ENCODE measurements at regions not wholly inside any gene's neighbourhood (a gene's known extent, or its start where the extent isn't known, plus 50 kb on each side); places are given as distances from the start of the nearest gene placed in this dataset.

DNA sequence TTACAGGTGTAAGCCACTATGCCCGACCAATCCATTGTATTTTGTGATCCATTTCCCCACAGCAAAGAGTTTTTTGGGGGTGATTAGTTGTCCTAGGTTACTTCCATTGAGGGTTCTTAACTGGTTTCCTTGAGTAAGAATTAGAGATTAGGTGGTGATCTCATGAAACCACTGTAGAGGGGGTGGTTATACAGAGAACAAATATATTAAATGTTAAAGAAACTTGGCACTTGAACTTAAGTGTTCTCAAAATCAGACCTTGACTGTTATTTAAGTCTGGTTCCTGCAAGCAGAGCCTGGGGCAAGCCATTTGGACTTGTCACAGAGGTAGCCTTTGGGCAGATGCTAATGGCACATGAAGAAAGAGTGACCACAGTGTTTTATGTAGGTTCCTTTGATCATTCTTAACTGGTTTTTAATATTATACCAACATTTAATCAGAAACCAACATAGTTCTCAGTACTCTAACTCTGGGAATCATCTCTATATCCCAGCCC is 288.5 kb downstream of the SOX4 start:
- ChIA-PET CTCF (no interaction called here), POLR2A (no interaction called here)
- Histone ChIP-seq H3K79me2 (ENCODE audit: insufficient read depth) (peaks cover 7% of the 10 kb centered on the region; the same call in 1 of the 2 replicates), H4K20me1 (ENCODE audit: insufficient read depth) (no peaks in the 10 kb centered on the region), H3K9me3 (no peaks in the 10 kb centered on the region), H3K27ac (ENCODE audit: low read depth in 2 of 2, low read length in 1 of 2) (no peak overlapping the region), H3K27me3 (ENCODE audit: insufficient read depth) (no peaks in the 10 kb centered on the region), H3K36me3 (replicated peaks in 1 of 2; ENCODE audit: control insufficient read depth in 1 of 2, insufficient read depth in 2 of 2, low read length in 1 of 2) (no peaks in the 10 kb centered on the region), H3K4me2 (no peak overlapping the region), H3K4me3 (ENCODE audit: low read depth in 2 of 2, low read length in 1 of 2) (no peak overlapping the region), H3K4me1 (ENCODE audit: control insufficient read depth in 1 of 2, insufficient read depth in 2 of 2, low read depth in 1 of 2, low read length in 1 of 2) (peaks cover 17 to 18% of the 10 kb centered on the region in 2 experiments), H3K9ac (no peak overlapping the region), H3F3A (replicated peaks; ENCODE audit: insufficient read depth) (peaks cover 45% of the 10 kb centered on the region), H3K9me2 (no peaks in the 10 kb centered on the region), H2AFZ (ENCODE audit: low read depth) (no peak overlapping the region)
- TF ChIP-seq GATA2 (CRISPR knock-in tag; IDR thresholded peaks at IDR 0.05) (no peak), EP300 (IDR thresholded peaks at IDR 0.05; ENCODE audit: borderline replicate concordance in 1 of 2, low read depth in 1 of 2, low read length in 1 of 2) (no peak), ELF1 (IDR thresholded peaks at IDR 0.05) (no peak), RAD21 (IDR thresholded peaks at IDR 0.05; ENCODE audit: low read length) (no peak)
- TF ChIP-seq, protein P1, sequence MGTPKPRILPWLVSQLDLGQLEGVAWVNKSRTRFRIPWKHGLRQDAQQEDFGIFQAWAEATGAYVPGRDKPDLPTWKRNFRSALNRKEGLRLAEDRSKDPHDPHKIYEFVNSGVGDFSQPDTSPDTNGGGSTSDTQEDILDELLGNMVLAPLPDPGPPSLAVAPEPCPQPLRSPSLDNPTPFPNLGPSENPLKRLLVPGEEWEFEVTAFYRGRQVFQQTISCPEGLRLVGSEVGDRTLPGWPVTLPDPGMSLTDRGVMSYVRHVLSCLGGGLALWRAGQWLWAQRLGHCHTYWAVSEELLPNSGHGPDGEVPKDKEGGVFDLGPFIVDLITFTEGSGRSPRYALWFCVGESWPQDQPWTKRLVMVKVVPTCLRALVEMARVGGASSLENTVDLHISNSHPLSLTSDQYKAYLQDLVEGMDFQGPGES (IDR thresholded peaks at IDR 0.05; ENCODE audit: low read depth, low read length), result no peak
- TF ChIP-seq, protein P2, sequence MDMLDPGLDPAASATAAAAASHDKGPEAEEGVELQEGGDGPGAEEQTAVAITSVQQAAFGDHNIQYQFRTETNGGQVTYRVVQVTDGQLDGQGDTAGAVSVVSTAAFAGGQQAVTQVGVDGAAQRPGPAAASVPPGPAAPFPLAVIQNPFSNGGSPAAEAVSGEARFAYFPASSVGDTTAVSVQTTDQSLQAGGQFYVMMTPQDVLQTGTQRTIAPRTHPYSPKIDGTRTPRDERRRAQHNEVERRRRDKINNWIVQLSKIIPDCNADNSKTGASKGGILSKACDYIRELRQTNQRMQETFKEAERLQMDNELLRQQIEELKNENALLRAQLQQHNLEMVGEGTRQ (IDR thresholded peaks at IDR 0.05; ENCODE audit: borderline replicate concordance, low read depth, low read length), result no peak
- 94% methylated on average over 1 of the region's 1 CpG for WGBS (ENCODE audit: low lambda C conversion rate)
- no peak for DNase-seq

DNA sequence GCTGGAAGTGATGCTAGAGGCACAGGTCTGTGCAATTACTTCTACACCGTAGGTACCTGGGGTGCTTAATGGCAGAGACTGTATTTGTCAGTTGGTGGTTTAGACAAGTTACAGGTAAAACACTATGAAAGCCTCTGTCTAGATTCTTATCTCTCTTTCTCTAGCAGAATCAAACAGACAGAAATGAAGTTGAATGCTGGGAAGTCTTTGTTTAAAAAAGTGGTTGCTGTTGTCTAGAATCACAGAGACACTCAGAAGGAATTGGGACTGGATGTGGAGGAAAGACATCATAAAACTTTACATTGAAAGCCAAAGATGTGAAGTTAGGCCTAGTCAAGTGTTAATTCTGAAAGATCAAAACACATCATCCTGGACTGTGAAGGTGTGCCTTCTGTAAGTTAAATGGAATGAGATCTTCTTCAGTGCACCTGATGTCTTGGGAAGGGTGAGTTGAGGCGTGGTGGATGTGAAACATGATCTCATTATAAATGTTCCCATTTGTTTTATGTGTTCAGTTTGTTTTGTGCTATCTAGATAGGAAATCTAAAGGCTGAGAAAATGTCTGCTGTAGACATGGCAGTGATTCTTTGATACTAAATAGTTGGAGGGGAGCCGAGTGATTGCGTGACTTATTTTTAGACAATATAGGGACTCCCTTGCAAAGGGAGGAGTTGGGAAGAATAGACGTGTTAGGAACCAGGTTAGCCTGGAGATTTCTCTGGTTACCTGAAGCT is 290.2 kb downstream of the SOX4 start:
- peaks cover 54% of the 10 kb centered on the region for H3F3A ChIP-seq (replicated peaks; ENCODE audit: insufficient read depth)
- H3K4me1 ChIP-seq (ENCODE audit: control insufficient read depth in 1 of 2, insufficient read depth in 2 of 2, low read depth in 1 of 2, low read length in 1 of 2), result peaks cover 22 to 26% of the 10 kb centered on the region in 2 experiments
- DNase-seq, result no peak
- CTCF ChIA-PET, result no interaction called here
- H3K4me3 ChIP-seq (ENCODE audit: low read depth in 2 of 2, low read length in 1 of 2), result no peak overlapping the region
- no peaks in the 10 kb centered on the region for H3K9me2 ChIP-seq
- peak overlapping the region; percentile 85 to 87; a peak in 3 of 4 replicates for H3K27ac ChIP-seq (ENCODE audit: low read depth in 2 of 2, low read length in 1 of 2)
- H4K20me1 ChIP-seq (ENCODE audit: insufficient read depth), result no peaks in the 10 kb centered on the region
- no peak overlapping the region for H3K9ac ChIP-seq
- no peak overlapping the region for H2AFZ ChIP-seq (ENCODE audit: low read depth)
- no peak overlapping the region for H3K4me2 ChIP-seq
- no peaks in the 10 kb centered on the region for H3K27me3 ChIP-seq (ENCODE audit: insufficient read depth)
- POLR2A ChIA-PET, result no interaction called here
- 98% methylated on average over 5 of the region's 5 CpGs for WGBS (ENCODE audit: low lambda C conversion rate)
- TF ChIP-seq GATA2 (CRISPR knock-in tag; IDR thresholded peaks at IDR 0.05) (no peak), RFX5 (IDR thresholded peaks at IDR 0.05; ENCODE audit: low read length) (no peak), GABPA (IDR thresholded peaks at IDR 0.05; ENCODE audit: low read depth) (no peak), POLR2AphosphoS5 (IDR thresholded peaks at IDR 0.05; ENCODE audit: low read depth, low read length) (no peak), YY1 (IDR thresholded peaks at IDR 0.05; ENCODE audit: low read depth) (no peak), SIN3A (IDR thresholded peaks at IDR 0.05; ENCODE audit: borderline replicate concordance, low read depth, low read length) (no peak), FOSL2 (IDR thresholded peaks at IDR 0.05; ENCODE audit: borderline replicate concordance, low read depth) (no peak), RXRA (IDR thresholded peaks at IDR 0.05; ENCODE audit: borderline replicate concordance, low read depth) (no peak), CHD2 (IDR thresholded peaks at IDR 0.05; ENCODE audit: low read length, partially characterized antibody) (no peak), ELF1 (IDR thresholded peaks at IDR 0.05) (no peak), FOXM1 (IDR thresholded peaks at IDR 0.05; ENCODE audit: low read depth) (no peak)
- TF ChIP-seq, protein P2 (IDR thresholded peaks at IDR 0.05; ENCODE audit: borderline replicate concordance, low read depth, low read length), result no peak
- TF ChIP-seq, protein P1 (IDR thresholded peaks at IDR 0.05; ENCODE audit: low read depth, low read length), result no peak
- TF ChIP-seq, protein P3, sequence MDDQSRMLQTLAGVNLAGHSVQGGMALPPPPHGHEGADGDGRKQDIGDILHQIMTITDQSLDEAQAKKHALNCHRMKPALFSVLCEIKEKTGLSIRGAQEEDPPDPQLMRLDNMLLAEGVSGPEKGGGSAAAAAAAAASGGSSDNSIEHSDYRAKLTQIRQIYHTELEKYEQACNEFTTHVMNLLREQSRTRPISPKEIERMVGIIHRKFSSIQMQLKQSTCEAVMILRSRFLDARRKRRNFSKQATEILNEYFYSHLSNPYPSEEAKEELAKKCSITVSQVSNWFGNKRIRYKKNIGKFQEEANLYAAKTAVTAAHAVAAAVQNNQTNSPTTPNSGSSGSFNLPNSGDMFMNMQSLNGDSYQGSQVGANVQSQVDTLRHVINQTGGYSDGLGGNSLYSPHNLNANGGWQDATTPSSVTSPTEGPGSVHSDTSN (IDR thresholded peaks at IDR 0.05), result no peak
- no peaks in the 10 kb centered on the region for H3K36me3 ChIP-seq (replicated peaks in 1 of 2; ENCODE audit: control insufficient read depth in 1 of 2, insufficient read depth in 2 of 2, low read length in 1 of 2)
- H3K79me2 ChIP-seq (ENCODE audit: insufficient read depth), result peaks cover 13% of the 10 kb centered on the region
- H3K9me3 ChIP-seq, result no peaks in the 10 kb centered on the region
